ENCODE measurements at regions not wholly inside any gene's neighbourhood (a gene's known extent, or its start where the extent isn't known, plus 50 kb on each side); places are given as distances from the start of the nearest gene placed in this dataset.

DNA sequence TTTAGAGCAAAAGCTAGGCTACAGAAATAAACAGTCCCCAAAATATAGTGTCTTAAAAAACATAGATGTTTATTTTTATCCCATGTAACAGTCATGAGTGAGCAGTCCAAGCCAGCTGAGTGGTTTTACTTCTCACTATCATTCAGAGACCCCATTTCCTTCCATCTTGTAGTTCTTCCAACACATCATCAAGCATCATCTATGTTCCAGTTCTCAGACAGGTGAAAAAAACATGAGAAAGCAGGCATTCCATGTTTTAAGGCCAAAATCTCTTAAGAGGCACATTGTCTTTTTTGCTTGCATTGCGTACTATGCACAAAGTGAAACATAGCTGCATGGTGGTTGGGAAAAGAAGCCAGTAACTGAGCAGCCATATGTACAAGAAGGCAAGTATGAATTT lies 128.6 kb downstream of the ATOH1 start:
- TF ChIP-seq, protein P1, sequence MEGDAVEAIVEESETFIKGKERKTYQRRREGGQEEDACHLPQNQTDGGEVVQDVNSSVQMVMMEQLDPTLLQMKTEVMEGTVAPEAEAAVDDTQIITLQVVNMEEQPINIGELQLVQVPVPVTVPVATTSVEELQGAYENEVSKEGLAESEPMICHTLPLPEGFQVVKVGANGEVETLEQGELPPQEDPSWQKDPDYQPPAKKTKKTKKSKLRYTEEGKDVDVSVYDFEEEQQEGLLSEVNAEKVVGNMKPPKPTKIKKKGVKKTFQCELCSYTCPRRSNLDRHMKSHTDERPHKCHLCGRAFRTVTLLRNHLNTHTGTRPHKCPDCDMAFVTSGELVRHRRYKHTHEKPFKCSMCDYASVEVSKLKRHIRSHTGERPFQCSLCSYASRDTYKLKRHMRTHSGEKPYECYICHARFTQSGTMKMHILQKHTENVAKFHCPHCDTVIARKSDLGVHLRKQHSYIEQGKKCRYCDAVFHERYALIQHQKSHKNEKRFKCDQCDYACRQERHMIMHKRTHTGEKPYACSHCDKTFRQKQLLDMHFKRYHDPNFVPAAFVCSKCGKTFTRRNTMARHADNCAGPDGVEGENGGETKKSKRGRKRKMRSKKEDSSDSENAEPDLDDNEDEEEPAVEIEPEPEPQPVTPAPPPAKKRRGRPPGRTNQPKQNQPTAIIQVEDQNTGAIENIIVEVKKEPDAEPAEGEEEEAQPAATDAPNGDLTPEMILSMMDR (IDR thresholded peaks at IDR 0.05; ENCODE audit: insufficient read depth, low read depth, low read length): no peak
- TF ChIP-seq EZH2 (IDR thresholded peaks at IDR 0.05; ENCODE audit: insufficient read depth, low read length): no peak
